SK-N-MC (cell line): ENCODE measurements at regions not wholly inside any gene's neighbourhood (a gene's known extent, or its start where the extent isn't known, plus 50 kb on each side); places are given as distances from the start of the nearest gene placed in this dataset.

Experiments
- DNase-seq: peaks from one replicate; pipeline ENCODE4 v3.0.0-alpha.2; 2011; ENCODE audit warnings: low read depth, low spot score
- H3K27ac ChIP-seq: fragments of 200-600 bp; sonication (generic); 2 replicates; pipeline ENCODE4 v1.5.1; 2016; ENCODE audit warnings: mixed run types
- H3K36me3 ChIP-seq: fragments of 200-600 bp; sonication (generic); 2 replicates; pipeline ENCODE4 v1.6.1; 2017; ENCODE audit warnings: antibody characterized with exemption, low read length, mixed read lengths; ENCODE audit not compliant: insufficient read depth
- H3K4me3 ChIP-seq: fragments of 200-600 bp; sonication (generic); 2 replicates; pipeline ENCODE4 v1.5.1; 2016
- H3K9ac ChIP-seq: fragments of 200-600 bp; sonication (generic); 2 replicates; pipeline ENCODE4 v1.8.0; 2017; ENCODE audit warnings: mixed run types, mixed read lengths; ENCODE audit not compliant: insufficient read length
- H3K9me3 ChIP-seq: fragments of 200-600 bp; sonication (generic); 2 replicates; pipeline ENCODE4 v1.6.1; 2017; ENCODE audit warnings: low read depth, mild to moderate bottlenecking, antibody characterized with exemption, low read length, moderate library complexity, mixed read lengths
- EZH2 ChIP-seq: fragments of 200-600 bp; sonication (generic); IDR thresholded peaks from one replicate; pipeline ENCODE4 v1.6.1; 2017; ENCODE audit warnings: antibody characterized with exemption
- FOXP2 ChIP-seq: optimal IDR thresholded peaks from 2 replicates; pipeline ENCODE3; 2011; ENCODE audit warnings: mild to moderate bottlenecking, moderate library complexity; ENCODE audit not compliant: insufficient read depth; ENCODE audit errors: extremely low read length, control extremely low read depth
- POLR2AphosphoS5 ChIP-seq: IDR thresholded peaks from 2 replicates; pipeline ENCODE4 v1.6.1; 2012; ENCODE audit warnings: mild to moderate bottlenecking, low read depth, low read length, borderline replicate concordance

- DNase-seq = no peak
- no peak for TF ChIP-seq FOXP2
- TF ChIP-seq EZH2 = no peak
- no peak for TF ChIP-seq POLR2AphosphoS5
- H3K9me3 ChIP-seq = no peaks in the 10 kb centered on the region
- H3K4me3 ChIP-seq = no peak overlapping the region
- no peak overlapping the region for H3K27ac ChIP-seq
- no peak overlapping the region for H3K9ac ChIP-seq
- H3K36me3 ChIP-seq = no peaks in the 10 kb centered on the region
Measured at GRCh38 chr5:68099327-68099726, 116.2 kb upstream of the PIK3R1 start.

GRCh38 chr5:68093455-68094159, 121.9 kb upstream of the PIK3R1 start:
- Histone ChIP-seq H3K27ac (no peak overlapping the region), H3K36me3 (no peaks in the 10 kb centered on the region), H3K9me3 (no peaks in the 10 kb centered on the region), H3K9ac (no peak overlapping the region), H3K4me3 (no peak overlapping the region)
- TF ChIP-seq POLR2AphosphoS5 (no peak), EZH2 (no peak), FOXP2 (no peak)
- DNase-seq = no peak

GRCh38 chr5:68088302-68088701, 127.3 kb upstream of the PIK3R1 start:
- Histone ChIP-seq H3K9ac (no peak overlapping the region), H3K4me3 (no peak overlapping the region), H3K36me3 (no peaks in the 10 kb centered on the region), H3K9me3 (no peaks in the 10 kb centered on the region), H3K27ac (no peak overlapping the region)
- TF ChIP-seq FOXP2 (no peak), EZH2 (no peak), POLR2AphosphoS5 (no peak)
- no peak for DNase-seq

GRCh38 chr5:68087866-68088265, 127.7 kb upstream of the PIK3R1 start:
- Histone ChIP-seq H3K9me3 (no peaks in the 10 kb centered on the region), H3K4me3 (no peak overlapping the region), H3K36me3 (no peaks in the 10 kb centered on the region), H3K9ac (no peak overlapping the region), H3K27ac (no peak overlapping the region)
- no peak for DNase-seq
- no peak for TF ChIP-seq EZH2
- TF ChIP-seq FOXP2 = no peak
- no peak for TF ChIP-seq POLR2AphosphoS5

- H3K36me3 ChIP-seq = no peaks in the 10 kb centered on the region
- DNase-seq = no peak
Measured at GRCh38 chr5:68086857-68087256, 128.7 kb upstream of the PIK3R1 start.

GRCh38 chr5:68086439-68086838, 129.1 kb upstream of the PIK3R1 start:
- no peak overlapping the region for H3K4me3 ChIP-seq

More at GRCh38 chr5:68086857-68087256, 128.7 kb upstream of the PIK3R1 start:
- Histone ChIP-seq H3K27ac (no peak overlapping the region), H3K9me3 (no peaks in the 10 kb centered on the region), H3K4me3 (no peak overlapping the region; the same call in 1 of the 2 replicates), H3K9ac (no peak overlapping the region)
- no peak for TF ChIP-seq EZH2
- no peak for TF ChIP-seq POLR2AphosphoS5
- TF ChIP-seq FOXP2 = no peak

GRCh38 chr5:68084396-68084795, 131.2 kb upstream of the PIK3R1 start:
- Histone ChIP-seq H3K36me3 (no peaks in the 10 kb centered on the region), H3K9me3 (no peaks in the 10 kb centered on the region), H3K27ac (no peak overlapping the region), H3K4me3 (no peak overlapping the region), H3K9ac (no peak overlapping the region)
- DNase-seq = no peak
- TF ChIP-seq POLR2AphosphoS5 (no peak), FOXP2 (no peak), EZH2 (no peak)

More at GRCh38 chr5:68086439-68086838, 129.1 kb upstream of the PIK3R1 start:
- Histone ChIP-seq H3K9ac (no peak overlapping the region), H3K36me3 (no peaks in the 10 kb centered on the region), H3K27ac (no peak overlapping the region), H3K9me3 (no peaks in the 10 kb centered on the region)
- TF ChIP-seq FOXP2 (no peak), EZH2 (no peak), POLR2AphosphoS5 (no peak)
- no peak for DNase-seq

- no peak overlapping the region for H3K9ac ChIP-seq
- DNase-seq = no peak
- H3K9me3 ChIP-seq = no peaks in the 10 kb centered on the region
- H3K4me3 ChIP-seq = no peak overlapping the region
- no peaks in the 10 kb centered on the region for H3K36me3 ChIP-seq
- TF ChIP-seq EZH2 (no peak), FOXP2 (no peak), POLR2AphosphoS5 (no peak)
- no peak overlapping the region for H3K27ac ChIP-seq
Measured at GRCh38 chr5:68080282-68081050, 135.1 kb upstream of the PIK3R1 start.

GRCh38 chr5:68077349-68077894, 138.1 kb upstream of the PIK3R1 start:
- H3K9ac ChIP-seq = no peak overlapping the region
- no peak for TF ChIP-seq FOXP2
- no peak for TF ChIP-seq EZH2
- TF ChIP-seq POLR2AphosphoS5 = no peak
- no peaks in the 10 kb centered on the region for H3K36me3 ChIP-seq
- H3K9me3 ChIP-seq = no peaks in the 10 kb centered on the region
- no peak for DNase-seq
- no peak overlapping the region for H3K27ac ChIP-seq
- H3K4me3 ChIP-seq = no peak overlapping the region
